Osteoblast (primary cell): ENCODE measurements at regions not wholly inside any gene's neighbourhood (a gene's known extent, or its start where the extent isn't known, plus 50 kb on each side); places are given as distances from the start of the nearest gene placed in this dataset.

Experiments used
- DNase-seq: peaks from one replicate; pipeline ENCODE4 v3.0.0; 2011; ENCODE audit warnings: low spot score, mixed read lengths; ENCODE audit not compliant: insufficient read length; ENCODE audit errors: missing footprints
- H2AFZ ChIP-seq: 2 replicates; pipeline ENCODE4 v1.6.0; 2011; ENCODE audit warnings: mild to moderate bottlenecking, low read length
- H3K27ac ChIP-seq: 2 replicates; pipeline ENCODE4 v1.5.1; 2011; ENCODE audit warnings: mild to moderate bottlenecking, low read depth, low read length, moderate library complexity
- H3K27me3 ChIP-seq: 2 replicates; pipeline ENCODE4 v1.6.0; 2012; ENCODE audit warnings: mild to moderate bottlenecking, control low read depth, inconsistent platforms, low read length, moderate library complexity; ENCODE audit not compliant: insufficient read depth
- H3K36me3 ChIP-seq: 2 replicates; pipeline ENCODE4 v1.5.1; 2011; ENCODE audit warnings: mild to moderate bottlenecking, low read length, control low read depth, moderate library complexity; ENCODE audit not compliant: insufficient read depth
- H3K4me1 ChIP-seq: 2 replicates; pipeline ENCODE4 v1.5.1; 2011; ENCODE audit warnings: mild to moderate bottlenecking, low read length, control low read depth, moderate library complexity; ENCODE audit not compliant: insufficient read depth
- H3K4me2 ChIP-seq: 2 replicates; pipeline ENCODE4 v1.6.0; 2011; ENCODE audit warnings: mild to moderate bottlenecking, low read length; ENCODE audit not compliant: insufficient read depth
- H3K4me3 ChIP-seq: fragments of 200-600 bp; sonication (generic); 3 replicates; pipeline ENCODE4 v1.5.1; 2012; ENCODE audit warnings: mild to moderate bottlenecking, low read length, inconsistent platforms; ENCODE audit not compliant: insufficient read depth
- H3K79me2 ChIP-seq: 2 replicates; pipeline ENCODE4 v1.6.0; 2012; ENCODE audit warnings: mild to moderate bottlenecking, low read length, control low read depth, inconsistent platforms; ENCODE audit not compliant: insufficient read depth
- H3K9me3 ChIP-seq: 2 replicates; pipeline ENCODE4 v1.5.1; 2011; ENCODE audit warnings: low read depth, low read length, control low read depth
- H4K20me1 ChIP-seq: 2 replicates; pipeline ENCODE4 v1.6.0; 2012; ENCODE audit warnings: mild to moderate bottlenecking, low read length, control low read depth; ENCODE audit not compliant: insufficient read depth
- TF ChIP-seq, protein P1 (sequence below): IDR thresholded peaks from 2 replicates; pipeline ENCODE4 v1.5.1; 2011; ENCODE audit warnings: mild to moderate bottlenecking, low read depth, low read length, moderate library complexity; ENCODE audit errors: extremely low read depth

DNA sequence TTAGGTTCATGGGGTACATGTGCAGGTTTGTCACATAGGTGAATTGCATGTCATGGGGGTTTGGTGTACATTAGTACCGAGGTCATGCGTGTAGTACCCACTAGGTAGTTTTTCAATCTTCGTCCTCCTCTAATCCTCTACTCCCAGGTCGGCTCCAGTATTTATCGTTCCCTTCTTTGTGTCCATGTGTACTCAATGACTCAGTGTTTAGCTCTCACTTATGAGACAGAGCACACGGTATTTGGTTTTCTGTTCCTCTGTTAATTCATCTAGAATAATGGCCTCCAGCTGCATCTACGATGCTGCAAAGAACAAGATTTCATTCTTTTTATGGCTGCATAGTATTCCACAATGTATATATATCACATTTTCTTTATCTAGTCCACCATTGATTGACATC lies 850.9 kb upstream of the MDGA2 start:
- H3K4me3 ChIP-seq = no peak overlapping the region
- H3K79me2 ChIP-seq = no peaks in the 10 kb centered on the region
- DNase-seq = no peak
- H3K4me1 ChIP-seq = no peaks in the 10 kb centered on the region
- H3K27ac ChIP-seq = no peak overlapping the region
- H3K9me3 ChIP-seq = peaks cover 2% of the 10 kb centered on the region
- no peak overlapping the region for H3K4me2 ChIP-seq
- no peaks in the 10 kb centered on the region for H3K36me3 ChIP-seq
- H3K27me3 ChIP-seq = no peaks in the 10 kb centered on the region
- no peak overlapping the region for H2AFZ ChIP-seq
- TF ChIP-seq, protein P1, sequence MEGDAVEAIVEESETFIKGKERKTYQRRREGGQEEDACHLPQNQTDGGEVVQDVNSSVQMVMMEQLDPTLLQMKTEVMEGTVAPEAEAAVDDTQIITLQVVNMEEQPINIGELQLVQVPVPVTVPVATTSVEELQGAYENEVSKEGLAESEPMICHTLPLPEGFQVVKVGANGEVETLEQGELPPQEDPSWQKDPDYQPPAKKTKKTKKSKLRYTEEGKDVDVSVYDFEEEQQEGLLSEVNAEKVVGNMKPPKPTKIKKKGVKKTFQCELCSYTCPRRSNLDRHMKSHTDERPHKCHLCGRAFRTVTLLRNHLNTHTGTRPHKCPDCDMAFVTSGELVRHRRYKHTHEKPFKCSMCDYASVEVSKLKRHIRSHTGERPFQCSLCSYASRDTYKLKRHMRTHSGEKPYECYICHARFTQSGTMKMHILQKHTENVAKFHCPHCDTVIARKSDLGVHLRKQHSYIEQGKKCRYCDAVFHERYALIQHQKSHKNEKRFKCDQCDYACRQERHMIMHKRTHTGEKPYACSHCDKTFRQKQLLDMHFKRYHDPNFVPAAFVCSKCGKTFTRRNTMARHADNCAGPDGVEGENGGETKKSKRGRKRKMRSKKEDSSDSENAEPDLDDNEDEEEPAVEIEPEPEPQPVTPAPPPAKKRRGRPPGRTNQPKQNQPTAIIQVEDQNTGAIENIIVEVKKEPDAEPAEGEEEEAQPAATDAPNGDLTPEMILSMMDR = no peak
- no peaks in the 10 kb centered on the region for H4K20me1 ChIP-seq

DNA sequence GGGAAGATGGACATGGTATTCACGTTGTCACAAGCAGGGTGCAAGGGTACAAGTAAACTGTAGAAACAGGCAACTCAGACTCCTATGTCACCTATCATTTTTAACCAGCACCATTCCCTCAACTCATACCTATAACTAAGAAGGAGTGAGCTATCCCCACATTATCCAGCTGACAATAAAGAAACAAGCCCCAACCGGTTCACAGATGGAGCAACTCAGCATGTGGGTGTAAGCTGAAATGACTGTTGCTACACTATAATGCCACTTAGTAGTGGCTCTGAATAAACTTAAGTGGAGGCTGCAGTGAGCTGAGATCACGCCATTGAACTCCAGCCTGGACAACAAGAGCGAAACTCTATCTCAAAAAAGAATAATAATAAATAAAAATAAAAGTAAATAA lies 829.5 kb upstream of the MDGA2 start:
- Histone ChIP-seq H3K4me2 (no peak overlapping the region), H3K79me2 (no peaks in the 10 kb centered on the region), H2AFZ (no peak overlapping the region), H3K9me3 (peaks cover 5% of the 10 kb centered on the region), H3K4me3 (no peak overlapping the region), H3K4me1 (no peaks in the 10 kb centered on the region), H4K20me1 (no peaks in the 10 kb centered on the region), H3K36me3 (no peaks in the 10 kb centered on the region), H3K27me3 (no peaks in the 10 kb centered on the region), H3K27ac (no peak overlapping the region)
- TF ChIP-seq, protein P1 = no peak
- DNase-seq = no peak

DNA sequence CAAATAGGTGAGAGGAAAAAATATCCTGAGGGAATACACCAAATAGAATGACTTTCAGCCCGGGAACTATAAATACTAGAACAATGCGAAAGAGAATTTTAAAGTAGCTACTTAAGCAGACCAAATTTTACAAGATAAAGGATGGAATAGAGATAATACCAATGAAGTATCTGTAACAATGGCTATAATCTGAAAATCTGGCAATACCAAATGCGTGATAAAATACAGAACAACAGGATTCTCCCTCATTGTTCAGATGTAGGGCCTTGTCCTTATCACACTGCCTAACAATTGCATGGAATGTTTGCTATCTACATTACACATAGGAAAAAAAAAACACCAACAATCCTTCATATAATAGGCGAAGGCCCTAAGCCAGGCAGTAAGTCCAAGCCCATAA lies 815.4 kb upstream of the MDGA2 start:
- H3K4me3 ChIP-seq = no peak overlapping the region
- no peak overlapping the region for H3K27ac ChIP-seq
- H3K9me3 ChIP-seq = no peaks in the 10 kb centered on the region
- H2AFZ ChIP-seq = no peak overlapping the region
- H3K4me2 ChIP-seq = no peak overlapping the region
- no peaks in the 10 kb centered on the region for H4K20me1 ChIP-seq
- no peaks in the 10 kb centered on the region for H3K79me2 ChIP-seq
- no peaks in the 10 kb centered on the region for H3K4me1 ChIP-seq
- H3K27me3 ChIP-seq = no peaks in the 10 kb centered on the region
- H3K36me3 ChIP-seq = no peaks in the 10 kb centered on the region
- DNase-seq = no peak
- TF ChIP-seq, protein P1 = no peak

DNA sequence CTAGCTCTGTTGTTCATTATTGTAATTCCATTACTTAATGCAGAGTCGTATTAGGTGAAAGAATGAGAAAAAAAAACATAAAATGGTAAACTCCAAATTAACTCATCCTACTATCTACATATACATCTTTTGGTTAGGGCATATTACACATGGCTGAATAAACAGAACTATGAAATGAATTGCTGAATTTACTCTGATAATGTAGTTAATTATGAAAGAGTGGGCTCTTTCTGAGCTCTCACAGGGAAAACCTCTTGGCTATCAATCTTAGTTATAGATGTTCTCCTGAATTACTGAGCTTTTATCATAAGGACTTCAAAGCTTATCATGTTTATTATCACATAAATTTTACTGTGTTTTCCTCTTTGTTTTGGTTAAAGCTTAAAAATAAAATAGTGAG lies 798.5 kb upstream of the MDGA2 start:
- no peaks in the 10 kb centered on the region for H3K36me3 ChIP-seq
- no peaks in the 10 kb centered on the region for H3K79me2 ChIP-seq
- H3K27ac ChIP-seq = no peak overlapping the region
- TF ChIP-seq, protein P1 = no peak
- no peaks in the 10 kb centered on the region for H3K9me3 ChIP-seq
- H4K20me1 ChIP-seq = no peaks in the 10 kb centered on the region
- H2AFZ ChIP-seq = no peak overlapping the region
- no peak overlapping the region for H3K4me2 ChIP-seq
- H3K27me3 ChIP-seq = no peaks in the 10 kb centered on the region
- no peaks in the 10 kb centered on the region for H3K4me1 ChIP-seq
- no peak for DNase-seq
- H3K4me3 ChIP-seq = no peak overlapping the region
